Activated CD8-positive, alpha-beta T cell treated with anti-CD3 and anti-CD28 coated beads for 36 hours (primary cell): ENCODE measurements at regions not wholly inside any gene's neighbourhood (a gene's known extent, or its start where the extent isn't known, plus 50 kb on each side); places are given as distances from the start of the nearest gene placed in this dataset.

Experiments used
- ATAC-seq: fragments of 200-7000 bp; cut with Tn5 transposase; one replicate; pipeline ENCODE4 v1.10.0; 2021; ENCODE audit warnings: mild to moderate bottlenecking, moderate library complexity
- CTCF ChIA-PET: fragments of 350-600 bp; sonication (Branson Sonifier 250); formaldehyde crosslinking; loops from one replicate; lab custom pipeline; 2021; ENCODE audit warnings: antibody characterized with exemption; lab: Charles Lee
- POLR2A ChIA-PET: fragments of 350-600 bp; sonication (Branson Sonifier 250); formaldehyde crosslinking; loops from one replicate; lab custom pipeline; 2021; ENCODE audit warnings: antibody characterized with exemption; lab: Charles Lee
- DNase-seq: peaks from one replicate; pipeline ENCODE4 v3.0.0-alpha.2; 2020
- H3K27ac Mint-ChIP-seq: one replicate; pipeline ENCODE4 v1.8.0; 2021; ENCODE audit warnings: mild to moderate bottlenecking, mixed read lengths
- H3K27me3 Mint-ChIP-seq: one replicate; pipeline ENCODE4 v1.8.0; 2021; ENCODE audit warnings: mixed read lengths
- H3K36me3 Mint-ChIP-seq: one replicate; pipeline ENCODE4 v1.8.0; 2021; ENCODE audit warnings: low read depth, mixed read lengths
- H3K4me1 Mint-ChIP-seq: one replicate; pipeline ENCODE4 v1.8.0; 2021; ENCODE audit warnings: low read depth, mixed read lengths
- H3K4me3 Mint-ChIP-seq: one replicate; pipeline ENCODE4 v1.8.0; 2021; ENCODE audit warnings: mild to moderate bottlenecking, moderate library complexity, mixed read lengths
- H3K9me3 Mint-ChIP-seq: one replicate; pipeline ENCODE4 v1.8.0; 2021; ENCODE audit warnings: mixed read lengths
- intact Hi-C: fragments of 100-400 bp; cut with micrococcal nuclease; formaldehyde crosslinking; loops from one replicate; pipeline ENCODE4 v1.10.0; 2022
- TF ChIP-seq, protein P1 (sequence below): fragments of 200-600 bp; IDR thresholded peaks from one replicate; pipeline ENCODE4 v1.8.0; 2022; ENCODE audit warnings: antibody characterized with exemption, mild to moderate bottlenecking

GRCh38 chr4:154677300-154677699, 64.8 kb upstream of the FGG start:
- TF ChIP-seq, protein P1, sequence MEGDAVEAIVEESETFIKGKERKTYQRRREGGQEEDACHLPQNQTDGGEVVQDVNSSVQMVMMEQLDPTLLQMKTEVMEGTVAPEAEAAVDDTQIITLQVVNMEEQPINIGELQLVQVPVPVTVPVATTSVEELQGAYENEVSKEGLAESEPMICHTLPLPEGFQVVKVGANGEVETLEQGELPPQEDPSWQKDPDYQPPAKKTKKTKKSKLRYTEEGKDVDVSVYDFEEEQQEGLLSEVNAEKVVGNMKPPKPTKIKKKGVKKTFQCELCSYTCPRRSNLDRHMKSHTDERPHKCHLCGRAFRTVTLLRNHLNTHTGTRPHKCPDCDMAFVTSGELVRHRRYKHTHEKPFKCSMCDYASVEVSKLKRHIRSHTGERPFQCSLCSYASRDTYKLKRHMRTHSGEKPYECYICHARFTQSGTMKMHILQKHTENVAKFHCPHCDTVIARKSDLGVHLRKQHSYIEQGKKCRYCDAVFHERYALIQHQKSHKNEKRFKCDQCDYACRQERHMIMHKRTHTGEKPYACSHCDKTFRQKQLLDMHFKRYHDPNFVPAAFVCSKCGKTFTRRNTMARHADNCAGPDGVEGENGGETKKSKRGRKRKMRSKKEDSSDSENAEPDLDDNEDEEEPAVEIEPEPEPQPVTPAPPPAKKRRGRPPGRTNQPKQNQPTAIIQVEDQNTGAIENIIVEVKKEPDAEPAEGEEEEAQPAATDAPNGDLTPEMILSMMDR: no peak
- H3K36me3 Mint-ChIP-seq: no peaks in the 10 kb centered on the region
- H3K4me3 Mint-ChIP-seq: no peak overlapping the region
- DNase-seq: no peak
- POLR2A ChIA-PET: no interaction called here
- H3K9me3 Mint-ChIP-seq: no peaks in the 10 kb centered on the region
- ATAC-seq: no peak
- intact Hi-C loops: no loop called here
- peaks cover 12% of the 10 kb centered on the region for H3K27me3 Mint-ChIP-seq
- no peaks in the 10 kb centered on the region for H3K4me1 Mint-ChIP-seq
- CTCF ChIA-PET: no interaction called here
- H3K27ac Mint-ChIP-seq: no peak overlapping the region

GRCh38 chr4:154677923-154678322, 65.5 kb upstream of the FGG start:
- Mint-ChIP-seq H3K36me3 (no peaks in the 10 kb centered on the region), H3K9me3 (no peaks in the 10 kb centered on the region), H3K4me3 (no peak overlapping the region), H3K27ac (no peak overlapping the region), H3K4me1 (no peaks in the 10 kb centered on the region), H3K27me3 (peaks cover 10% of the 10 kb centered on the region)
- intact Hi-C loops: no loop called here
- ChIA-PET POLR2A (no interaction called here), CTCF (no interaction called here)
- no peak for DNase-seq
- TF ChIP-seq, protein P1: no peak
- ATAC-seq: no peak

GRCh38 chr4:154683956-154684681, 59.7 kb upstream of the LRAT start:
- no peaks in the 10 kb centered on the region for H3K36me3 Mint-ChIP-seq
- H3K4me3 Mint-ChIP-seq: no peak overlapping the region
- ATAC-seq (no peak), DNase-seq (no peak)
- TF ChIP-seq, protein P1: no peak
- POLR2A ChIA-PET: no interaction called here
- H3K4me1 Mint-ChIP-seq: no peaks in the 10 kb centered on the region
- CTCF ChIA-PET: no interaction called here
- H3K9me3 Mint-ChIP-seq: no peaks in the 10 kb centered on the region
- H3K27me3 Mint-ChIP-seq: peaks cover 11% of the 10 kb centered on the region
- no peak overlapping the region for H3K27ac Mint-ChIP-seq
- intact Hi-C loops: no loop called here

- Mint-ChIP-seq H3K27me3 (peaks cover 12% of the 10 kb centered on the region), H3K4me1 (no peaks in the 10 kb centered on the region), H3K9me3 (no peaks in the 10 kb centered on the region), H3K27ac (no peak overlapping the region), H3K4me3 (no peak overlapping the region), H3K36me3 (no peaks in the 10 kb centered on the region)
- intact Hi-C loops: no loop called here
- no peak for DNase-seq
- ChIA-PET POLR2A (no interaction called here), CTCF (interaction anchor here (1.2 to 1.6 kb wide), 2 partner anchors 21 to 49 kb away, joined by 3 to 4 read pairs; no protein-coding TSS in a partner anchor)
- no peak for ATAC-seq
- TF ChIP-seq, protein P1: no peak
Observed at GRCh38 chr4:154686838-154687237, 57.0 kb upstream of the LRAT start.

DNA sequence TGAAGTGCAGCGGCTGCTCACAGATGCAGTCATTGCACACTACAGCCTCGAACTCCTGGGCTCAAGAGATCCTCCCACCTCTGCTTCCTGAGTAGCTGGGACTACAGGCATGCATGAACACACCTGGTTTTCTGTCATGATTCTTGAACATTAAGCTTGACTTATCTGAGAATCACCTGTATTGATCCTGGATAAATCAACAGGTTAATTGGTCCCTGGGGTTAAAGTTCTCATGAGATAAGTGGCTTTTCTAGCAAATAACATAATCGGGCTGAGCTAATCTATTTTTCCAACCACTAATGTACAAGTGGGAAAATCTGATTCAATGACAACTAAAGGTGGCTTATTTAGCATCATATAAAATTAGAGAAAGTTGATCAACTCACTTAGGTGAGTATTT, 56.0 kb upstream of the LRAT start:
- no peak for DNase-seq
- no peaks in the 10 kb centered on the region for H3K9me3 Mint-ChIP-seq
- no peaks in the 10 kb centered on the region for H3K4me1 Mint-ChIP-seq
- H3K27ac Mint-ChIP-seq: no peak overlapping the region
- peaks cover 9% of the 10 kb centered on the region for H3K27me3 Mint-ChIP-seq
- intact Hi-C loops: no loop called here
- TF ChIP-seq, protein P1: no peak
- ChIA-PET POLR2A (no interaction called here), CTCF (interaction anchor here (1.6 kb wide), 1 partner anchor 20 kb away, joined by 4 read pairs; no protein-coding TSS in a partner anchor)
- H3K4me3 Mint-ChIP-seq: no peak overlapping the region
- ATAC-seq: no peak
- no peaks in the 10 kb centered on the region for H3K36me3 Mint-ChIP-seq
